ENCODE measurements at regions not wholly inside any gene's neighbourhood (a gene's known extent, or its start where the extent isn't known, plus 50 kb on each side); places are given as distances from the start of the nearest gene placed in this dataset.

GRCh38 chr20:39792334-39792733, 830.2 kb downstream of the DHX35 start:
- no peak for TF ChIP-seq USF2 (CRISPR knock-in tag; IDR thresholded peaks at IDR 0.05)
- no peak for TF ChIP-seq CTCF (IDR thresholded peaks at IDR 0.05)
- TF ChIP-seq ZNF121 (CRISPR knock-in tag; IDR thresholded peaks at IDR 0.05): no peak
- no peak for TF ChIP-seq ESRRA (CRISPR knock-in tag; IDR thresholded peaks at IDR 0.05; ENCODE audit: borderline replicate concordance)
- TF ChIP-seq NR3C1 (CRISPR knock-in tag; conservative IDR thresholded peaks at IDR 0.05; ENCODE audit: low read depth): no peak
- no peak for TF ChIP-seq IRF1 (CRISPR knock-in tag; IDR thresholded peaks at IDR 0.05)
- TF ChIP-seq ATF2 (CRISPR knock-in tag; IDR thresholded peaks at IDR 0.05; ENCODE audit: borderline replicate concordance, low read depth): no peak
- TF ChIP-seq ARID4B (CRISPR knock-in tag; IDR thresholded peaks at IDR 0.05; ENCODE audit: borderline replicate concordance): no peak
- TF ChIP-seq JUN (CRISPR knock-in tag; IDR thresholded peaks at IDR 0.05): no peak
- TF ChIP-seq AFF4 (CRISPR knock-in tag; IDR thresholded peaks at IDR 0.05; ENCODE audit: borderline replicate concordance): no peak

All from WTC11 (cell line).